AG08396 (cell line): ENCODE measurements at regions not wholly inside any gene's neighbourhood (a gene's known extent, or its start where the extent isn't known, plus 50 kb on each side); places are given as distances from the start of the nearest gene placed in this dataset.

Experiments used
- DNase-seq: peaks from one replicate; pipeline ENCODE4 v3.0.0; 2012; ENCODE audit warnings: low spot score, mixed read lengths

DNA sequence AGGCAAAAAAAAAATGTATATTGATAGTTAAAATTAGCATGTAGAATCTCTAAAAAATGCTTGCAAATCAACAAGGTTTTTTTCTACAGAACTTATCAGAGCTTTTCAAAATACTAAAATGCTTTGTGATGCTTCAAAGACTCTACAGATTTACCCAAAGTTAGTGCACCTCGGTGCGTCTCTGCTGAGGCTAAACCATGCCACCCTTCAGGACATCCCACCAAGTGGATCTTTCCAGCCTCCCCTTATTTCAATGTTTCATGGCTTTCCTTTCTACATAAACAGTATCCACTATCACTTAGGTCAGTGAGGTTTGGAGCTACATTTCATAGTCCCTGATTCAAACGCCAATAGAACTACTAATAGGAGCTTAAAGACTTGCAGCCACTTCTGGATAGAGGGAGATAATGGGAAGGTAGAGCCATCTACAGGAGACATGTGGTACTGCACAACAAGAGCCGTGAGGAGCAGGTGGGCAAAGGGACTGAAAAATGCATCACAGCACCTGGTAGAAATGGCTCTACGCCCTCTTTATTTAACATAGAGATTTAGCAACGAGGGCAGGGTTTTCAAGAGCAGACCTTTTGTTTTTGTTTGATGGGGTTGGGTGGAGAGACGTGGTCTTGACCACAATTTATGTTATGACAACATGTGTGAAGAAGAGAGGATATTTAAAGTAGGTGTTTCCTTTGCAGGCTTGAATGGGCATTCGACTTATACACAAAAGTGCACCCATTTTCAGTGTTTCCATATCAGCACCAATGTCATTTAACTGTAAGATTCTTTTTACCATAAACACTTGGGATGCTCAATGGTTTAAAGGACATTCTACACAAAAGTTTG is 56.1 kb upstream of the SLC35G4 start:
- peak; percentile 68 for DNase-seq

DNA sequence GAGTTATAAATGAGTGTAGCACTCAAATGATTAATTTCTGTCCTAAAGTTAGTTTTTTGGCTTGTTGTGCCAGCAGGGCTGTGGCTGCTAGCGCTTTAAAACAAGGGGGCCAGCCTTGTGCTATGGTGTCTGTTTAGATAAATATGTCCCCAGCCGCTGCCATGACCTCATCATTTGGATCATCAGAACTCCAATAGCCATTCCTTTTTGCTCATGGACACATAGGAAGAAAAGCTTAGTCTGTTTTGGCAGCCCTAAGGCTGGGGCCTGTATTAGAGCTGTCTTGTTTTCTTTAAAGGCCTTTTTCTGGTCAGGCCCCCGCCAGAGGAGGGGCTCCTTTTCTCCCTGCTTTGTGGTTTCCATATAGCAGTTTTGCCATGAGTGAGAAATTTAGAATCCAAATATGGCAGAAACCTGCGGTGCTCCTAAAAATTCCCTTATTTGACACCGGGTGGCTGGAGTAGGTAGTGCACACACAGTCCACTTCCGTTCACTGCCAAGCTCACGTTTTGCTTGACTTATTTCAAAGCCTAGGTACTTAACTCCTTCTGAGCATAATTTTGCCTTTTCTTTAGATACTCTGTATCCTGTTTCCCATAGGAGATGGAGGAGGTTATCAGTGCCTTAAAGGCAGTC is 60.4 kb upstream of the SLC35G4 start:
- DNase-seq: no peak

GRCh38 chr18:11548396-11548795 is 61.0 kb upstream of the SLC35G4 start:
- no peak for DNase-seq

DNA sequence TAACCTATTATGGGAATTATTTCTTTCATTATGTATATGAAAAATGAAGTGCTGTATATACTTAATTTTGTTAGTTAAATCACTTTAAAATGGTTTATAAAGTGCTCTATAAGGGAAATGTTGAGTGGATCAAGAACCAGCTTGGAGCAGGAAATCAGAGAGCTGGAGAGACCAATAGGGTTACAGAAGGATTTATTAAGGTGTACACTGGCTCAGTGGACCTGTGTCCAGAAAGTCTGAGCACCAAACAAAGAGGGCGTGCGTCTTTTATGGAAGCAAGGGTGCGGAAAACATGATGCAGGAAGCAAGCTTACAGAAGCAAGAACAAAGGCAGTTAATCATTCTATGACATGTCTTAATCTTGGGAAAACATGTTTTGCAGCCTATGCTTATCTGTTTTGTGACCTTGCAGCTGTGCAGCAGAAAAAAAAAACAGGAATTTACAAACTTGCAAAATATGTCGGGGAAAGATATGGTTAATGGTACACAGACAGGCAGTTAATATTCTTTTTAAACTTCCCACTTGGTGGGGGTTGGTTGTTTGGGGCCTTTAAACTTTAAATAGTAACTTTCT is 65.2 kb upstream of the SLC35G4 start:
- DNase-seq: no peak

GRCh38 chr18:11541179-11541578 is 68.2 kb upstream of the SLC35G4 start:
- DNase-seq: no peak

DNA sequence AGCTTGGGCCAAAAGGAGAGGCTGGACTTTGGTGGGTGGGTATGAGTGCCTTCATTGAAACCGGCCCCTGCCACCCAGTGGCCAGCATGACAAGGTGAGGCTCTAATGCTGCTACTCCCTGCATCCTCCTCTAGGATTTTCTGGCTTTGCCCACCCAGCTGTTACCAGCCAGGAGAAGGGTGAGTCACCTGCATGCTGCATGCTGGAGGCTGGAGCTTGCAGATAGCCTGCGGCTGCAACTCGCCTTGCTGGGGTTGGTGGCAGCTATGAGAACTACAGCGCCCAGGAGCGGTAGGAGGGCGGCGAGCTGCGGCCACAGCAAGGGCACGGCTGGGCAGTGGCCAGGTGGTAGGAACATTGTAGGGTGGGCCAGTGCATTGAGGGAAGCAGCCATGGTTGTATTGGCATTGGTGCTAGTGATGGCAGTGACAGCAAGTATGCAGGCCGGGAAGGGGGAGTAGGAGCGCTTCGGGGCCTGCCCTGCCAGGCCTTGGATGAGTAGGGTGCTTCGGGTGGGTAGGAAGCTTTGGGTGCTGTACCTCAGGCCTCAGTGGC is 75.4 kb upstream of the SLC35G4 start:
- no peak for DNase-seq

- no peak for DNase-seq
These were observed 75.9 kb upstream of the SLC35G4 start for GRCh38 chr18:11533513-11533890.

- no peak for DNase-seq
These were observed 76.5 kb upstream of the SLC35G4 start for GRCh38 chr18:11532758-11533512.

- DNase-seq: no peak
These were observed 80.3 kb upstream of the SLC35G4 start for GRCh38 chr18:11529081-11529480.

DNA sequence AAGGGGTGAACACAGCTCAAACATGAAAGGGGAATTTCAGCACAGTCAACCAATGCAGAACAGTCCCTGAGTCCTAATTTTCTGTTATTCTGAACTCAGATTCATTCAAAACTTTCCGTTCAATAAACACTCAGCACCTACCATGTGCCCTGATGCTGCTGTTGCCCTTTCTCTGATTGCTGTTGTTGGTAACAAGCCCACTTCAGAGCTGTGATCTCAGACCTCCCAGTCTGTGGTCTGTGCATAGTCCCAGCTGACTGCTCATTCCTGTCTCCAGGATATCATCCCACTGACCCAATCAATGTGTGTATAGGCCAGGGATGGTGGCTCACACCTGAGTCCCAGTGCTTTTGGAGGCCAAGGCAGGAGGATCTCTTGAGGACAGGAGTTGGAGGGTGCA is 82.7 kb upstream of the SLC35G4 start:
- DNase-seq: no peak

GRCh38 chr18:11523804-11524203 is 85.6 kb upstream of the SLC35G4 start:
- no peak for DNase-seq

DNA sequence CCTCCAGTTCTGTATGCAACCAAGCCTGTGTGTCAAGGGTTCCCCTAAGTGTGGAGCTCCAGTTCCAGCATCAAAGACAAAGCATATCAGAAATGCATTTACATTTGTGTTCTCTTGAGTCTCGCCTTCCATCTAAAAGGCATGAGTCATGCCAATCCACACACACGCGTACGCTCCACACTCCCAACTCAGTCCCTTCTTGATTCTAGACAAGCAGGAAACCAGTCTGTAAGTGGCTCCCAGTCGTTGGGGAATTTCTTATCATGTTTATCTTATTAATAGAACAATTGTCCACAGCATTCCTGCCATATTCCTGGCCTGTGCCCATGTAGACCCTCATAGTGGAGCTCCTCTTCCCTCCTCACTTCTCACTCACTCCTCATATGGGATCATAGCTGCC is 86.4 kb upstream of the SLC35G4 start:
- DNase-seq: no peak

DNA sequence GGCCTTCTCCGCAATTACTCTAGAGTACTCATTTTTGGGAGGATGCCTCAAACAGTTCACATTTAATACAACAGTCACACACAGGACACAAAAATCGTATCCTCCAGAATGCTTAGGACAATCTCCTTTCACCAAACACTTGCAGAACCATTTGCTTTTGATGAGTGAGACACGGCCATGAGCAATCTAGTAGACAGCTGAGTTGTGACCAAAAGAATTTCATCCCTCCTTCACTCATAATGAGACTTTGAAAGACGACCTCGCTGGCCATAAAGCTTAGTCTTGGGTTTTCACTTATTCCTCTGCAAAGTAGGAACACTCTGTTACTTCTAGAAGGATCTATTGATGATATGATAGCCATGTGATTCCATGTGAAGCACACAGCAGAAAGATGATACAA is 87.5 kb upstream of the SLC35G4 start:
- no peak for DNase-seq

DNA sequence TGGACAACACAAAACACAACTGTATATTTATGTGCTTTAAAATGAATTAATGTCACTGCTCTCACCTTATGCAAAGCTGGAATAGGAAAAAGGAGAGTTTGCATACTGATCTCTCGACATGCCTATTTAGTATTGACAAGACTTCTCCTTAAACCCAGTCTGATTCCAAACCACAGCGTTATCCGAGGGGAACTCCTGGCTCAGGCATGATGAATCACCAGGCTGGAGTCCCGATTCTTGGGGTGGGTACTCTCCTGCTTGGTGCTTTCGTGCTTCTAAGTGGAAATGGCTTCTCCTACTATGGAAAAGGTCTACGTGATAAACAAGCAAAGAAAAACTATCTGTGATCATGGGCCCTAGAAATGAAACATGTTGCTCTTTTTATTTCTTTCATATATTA is 88.9 kb upstream of the SLC35G4 start:
- no peak for DNase-seq

GRCh38 chr18:11518788-11519685 is 90.4 kb upstream of the SLC35G4 start:
- DNase-seq: peak; percentile 54

DNA sequence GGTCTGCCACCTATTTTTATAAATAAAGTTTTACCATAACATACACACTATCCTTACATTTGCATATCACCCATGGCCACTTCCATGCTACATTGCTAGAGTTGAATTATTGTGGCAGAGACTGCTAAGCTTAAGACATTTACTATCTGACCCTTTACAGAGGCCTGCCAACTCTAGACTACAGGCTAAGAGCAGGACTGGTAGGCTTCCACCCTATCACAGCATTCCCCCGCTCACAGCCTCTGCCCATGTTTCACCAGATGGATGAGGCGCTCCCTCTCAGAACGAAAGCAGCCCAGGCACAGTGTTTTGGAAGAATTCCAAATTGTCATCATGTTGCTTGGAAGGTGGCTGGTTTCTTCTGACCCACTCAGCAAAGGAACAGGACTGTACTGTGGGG is 91.7 kb upstream of the SLC35G4 start:
- no peak for DNase-seq

GRCh38 chr18:11516751-11517503 is 92.5 kb upstream of the SLC35G4 start:
- no peak for DNase-seq

DNA sequence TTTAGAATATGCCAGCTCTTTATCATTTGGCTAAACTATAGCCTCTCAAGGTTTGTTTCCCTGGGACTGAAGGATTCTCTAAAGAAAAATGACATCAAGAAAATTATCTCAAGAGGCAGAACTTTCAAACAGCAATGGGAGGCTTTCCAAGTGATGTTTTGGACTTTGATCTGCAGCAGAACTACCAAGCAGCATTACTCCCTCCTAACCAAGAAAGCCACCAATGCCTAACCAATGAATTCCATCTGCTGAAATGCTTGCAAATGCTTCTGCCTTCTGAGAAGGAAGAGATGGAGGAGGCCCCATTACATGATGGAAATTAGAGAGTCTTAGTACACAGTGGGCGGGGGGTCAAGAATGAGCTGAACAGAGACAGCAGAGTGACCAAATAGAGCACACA is 95.1 kb upstream of the SLC35G4 start:
- no peak for DNase-seq

- DNase-seq: no peak
These were observed 97.0 kb upstream of the SLC35G4 start for GRCh38 chr18:11512096-11513025.
